ENCODE measurements at regions not wholly inside any gene's neighbourhood (a gene's known extent, or its start where the extent isn't known, plus 50 kb on each side); places are given as distances from the start of the nearest gene placed in this dataset.
"Not testable (repeated sequence)": the region's sequence is repeated elsewhere in the genome, so short reads cannot be mapped to it uniquely, and the experiment has no call there.

DNA sequence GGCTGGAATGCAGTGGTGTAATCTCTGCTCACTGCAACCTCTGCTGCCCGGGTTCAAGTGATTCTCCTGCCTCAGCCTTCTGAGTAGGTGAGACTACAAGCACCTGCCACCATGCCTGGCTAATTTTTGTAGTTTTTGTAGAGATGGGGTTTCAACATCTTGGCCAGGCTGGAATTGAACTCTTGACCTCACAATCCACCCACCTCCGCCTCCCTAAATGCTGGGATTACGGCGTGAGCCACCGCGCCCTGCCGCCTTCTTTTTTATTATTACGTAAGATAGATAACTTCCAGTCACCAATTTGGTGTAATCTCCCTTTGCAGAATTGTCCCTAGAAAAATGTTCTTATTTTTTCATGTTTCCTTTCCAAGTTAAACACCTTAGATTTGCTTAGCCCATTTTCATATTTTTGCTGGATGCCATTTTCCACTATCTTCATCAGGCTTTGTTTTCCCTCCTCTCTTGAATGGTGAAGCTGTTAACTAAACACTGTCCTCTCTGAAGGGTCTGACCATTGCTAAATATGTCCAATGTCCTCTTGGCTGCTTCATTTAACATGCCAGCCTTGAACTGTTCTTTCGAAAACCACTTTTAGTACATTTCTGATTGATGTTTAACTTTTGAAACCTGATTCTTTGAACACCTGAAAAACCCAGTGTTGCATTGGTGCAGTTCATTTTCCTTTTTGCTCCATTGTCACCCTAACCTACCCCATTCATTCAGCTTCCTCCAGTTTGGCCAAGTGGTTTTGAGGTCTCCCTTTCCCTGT lies 135.1 kb upstream of the PIK3R1 start:
- Histone ChIP-seq H3K4me3 (ENCODE audit: low read depth in 1 of 2, low read length in 2 of 2) (no peak overlapping the region), H3K9ac (ENCODE audit: low read length) (no peak overlapping the region), H3K36me3 (ENCODE audit: insufficient read depth, low read length) (no peaks in the 10 kb centered on the region), H3K9me3 (ENCODE audit: low read length) (no peaks in the 10 kb centered on the region), H3K27me3 (ENCODE audit: control insufficient read depth in 1 of 2, insufficient read depth in 2 of 2, low read length in 2 of 2) (no peaks in the 10 kb centered on the region), H3K4me1 (ENCODE audit: insufficient read depth, low read length) (no peaks in the 10 kb centered on the region), H3K27ac (ENCODE audit: low read depth, low read length) (no peak overlapping the region)

DNA sequence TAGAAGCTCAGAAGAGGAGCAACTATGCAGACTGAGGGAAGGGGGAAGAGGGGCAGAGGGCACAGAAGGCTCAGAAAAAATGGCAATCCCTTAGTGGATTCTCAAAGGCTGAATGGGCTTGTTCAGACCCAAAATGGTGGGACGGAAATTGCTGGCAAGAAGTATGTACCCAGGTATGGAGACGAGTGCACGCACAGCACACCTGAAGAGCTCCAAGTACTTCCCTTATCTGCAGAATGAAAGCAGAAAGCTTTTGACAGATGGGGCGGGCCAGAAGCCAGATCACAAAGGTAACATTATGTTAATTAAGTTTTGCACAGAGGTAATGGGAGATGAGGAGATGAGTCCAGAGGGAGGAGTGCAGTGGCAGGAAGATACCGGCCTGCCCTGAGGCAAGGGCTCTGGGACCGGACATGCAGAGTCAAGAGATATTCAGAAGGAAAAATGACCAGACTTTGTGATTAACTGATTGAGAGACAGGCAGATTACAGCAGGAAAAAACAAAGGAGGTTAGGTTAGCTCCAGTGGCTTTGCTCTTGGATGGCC lies 138.1 kb upstream of the PIK3R1 start:
- H3K9ac ChIP-seq (ENCODE audit: low read length), result no peak overlapping the region
- H3K4me1 ChIP-seq (ENCODE audit: insufficient read depth, low read length), result no peaks in the 10 kb centered on the region

DNA sequence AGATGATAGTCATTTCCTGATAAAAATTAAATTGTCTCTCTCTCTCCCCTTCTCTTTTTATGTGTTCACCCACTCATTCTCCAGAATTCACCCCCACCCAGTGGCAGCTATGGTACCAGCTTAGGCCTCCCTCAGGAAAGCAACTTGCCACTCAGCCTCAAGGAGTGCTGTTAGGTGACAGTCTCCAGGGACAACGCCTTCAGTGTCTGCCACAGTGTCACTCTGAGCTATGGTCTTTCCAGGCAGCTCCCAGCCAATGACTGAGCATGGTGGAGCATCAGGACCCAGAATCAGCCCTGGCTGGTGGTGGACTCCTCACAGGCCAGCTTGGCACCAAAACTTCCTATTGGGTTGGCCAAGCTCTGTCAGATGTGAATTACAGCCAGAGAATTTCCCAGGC lies 140.9 kb upstream of the PIK3R1 start:
- Histone ChIP-seq H3K9ac (ENCODE audit: low read length) (no peak overlapping the region), H3K27me3 (ENCODE audit: control insufficient read depth in 1 of 2, insufficient read depth in 2 of 2, low read length in 2 of 2) (no peaks in the 10 kb centered on the region), H3K9me3 (ENCODE audit: low read length) (no peaks in the 10 kb centered on the region), H3K4me1 (ENCODE audit: insufficient read depth, low read length) (no peaks in the 10 kb centered on the region), H3K27ac (ENCODE audit: low read depth, low read length) (no peak overlapping the region), H3K4me3 (ENCODE audit: low read depth in 1 of 2, low read length in 2 of 2) (no peak overlapping the region), H3K36me3 (ENCODE audit: insufficient read depth, low read length) (no peaks in the 10 kb centered on the region)

More for the DNA sequence above, 138.1 kb upstream of the PIK3R1 start:
- H3K9me3 ChIP-seq (ENCODE audit: low read length), result no peaks in the 10 kb centered on the region
- H3K27ac ChIP-seq (ENCODE audit: low read depth, low read length), result no peak overlapping the region
- H3K36me3 ChIP-seq (ENCODE audit: insufficient read depth, low read length), result no peaks in the 10 kb centered on the region
- no peak overlapping the region for H3K4me3 ChIP-seq (ENCODE audit: low read depth in 1 of 2, low read length in 2 of 2)
- H3K27me3 ChIP-seq (ENCODE audit: control insufficient read depth in 1 of 2, insufficient read depth in 2 of 2, low read length in 2 of 2), result no peaks in the 10 kb centered on the region

DNA sequence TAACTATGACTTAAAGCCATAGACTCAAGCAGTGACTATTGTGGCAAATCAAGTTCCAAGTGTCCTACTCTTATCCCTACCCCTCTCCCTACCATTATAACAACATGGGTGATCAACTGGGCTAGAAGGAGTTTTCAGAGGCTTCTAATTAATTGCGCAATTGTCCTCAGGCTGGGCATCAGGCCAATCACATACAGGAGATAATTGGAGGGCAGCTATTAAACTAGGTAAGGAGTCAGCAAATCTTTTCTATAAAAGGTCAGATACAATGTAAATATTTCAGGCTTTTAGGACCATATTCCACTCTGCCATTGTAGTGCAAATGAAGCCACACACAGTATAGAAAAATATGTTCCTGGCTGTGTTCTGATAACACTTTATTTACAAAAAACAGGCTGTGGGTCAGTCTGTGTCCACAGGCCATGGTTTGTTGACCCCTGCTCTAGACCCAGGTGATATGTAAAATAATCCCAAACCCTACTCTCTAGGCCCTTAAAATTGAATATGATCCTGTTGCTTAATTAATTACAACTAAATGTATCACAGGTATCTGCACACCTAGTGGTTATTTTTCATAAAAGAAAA lies 141.4 kb upstream of the PIK3R1 start:
- no peak overlapping the region for H3K27ac ChIP-seq (ENCODE audit: low read depth, low read length)
- H3K9me3 ChIP-seq (ENCODE audit: low read length), result no peaks in the 10 kb centered on the region

DNA sequence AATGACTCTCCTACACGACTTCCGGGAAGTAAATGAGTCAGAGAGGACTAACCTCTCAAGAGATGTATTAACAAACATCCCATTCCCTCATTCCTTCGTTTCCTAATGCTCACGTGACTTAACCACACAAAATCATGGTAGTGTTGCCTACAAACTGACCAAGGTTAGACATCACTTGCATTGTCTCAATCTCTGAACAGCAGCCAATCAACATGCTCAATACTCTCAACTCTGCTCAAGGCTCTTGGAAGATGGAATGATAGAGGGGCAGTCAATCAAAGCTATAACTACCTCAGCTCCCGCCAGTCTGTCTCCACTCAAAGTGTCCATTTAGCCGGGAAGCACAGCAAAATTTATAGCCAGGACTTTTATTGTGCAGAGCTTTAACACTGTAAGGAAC lies 143.8 kb upstream of the PIK3R1 start:
- H3K27me3 ChIP-seq (ENCODE audit: control insufficient read depth in 1 of 2, insufficient read depth in 2 of 2, low read length in 2 of 2), result no peaks in the 10 kb centered on the region
- H3K9me3 ChIP-seq (ENCODE audit: low read length), result no peaks in the 10 kb centered on the region
- no peak overlapping the region for H3K4me3 ChIP-seq (ENCODE audit: low read depth in 1 of 2, low read length in 2 of 2)
- H3K9ac ChIP-seq (ENCODE audit: low read length), result no peak overlapping the region
- no peaks in the 10 kb centered on the region for H3K4me1 ChIP-seq (ENCODE audit: insufficient read depth, low read length)
- no peak overlapping the region for H3K27ac ChIP-seq (ENCODE audit: low read depth, low read length)
- no peaks in the 10 kb centered on the region for H3K36me3 ChIP-seq (ENCODE audit: insufficient read depth, low read length)

More for the DNA sequence above, 141.4 kb upstream of the PIK3R1 start:
- no peak overlapping the region for H3K9ac ChIP-seq (ENCODE audit: low read length)
- H3K4me3 ChIP-seq (ENCODE audit: low read depth in 1 of 2, low read length in 2 of 2), result no peak overlapping the region
- no peaks in the 10 kb centered on the region for H3K36me3 ChIP-seq (ENCODE audit: insufficient read depth, low read length)
- no peaks in the 10 kb centered on the region for H3K4me1 ChIP-seq (ENCODE audit: insufficient read depth, low read length)
- H3K27me3 ChIP-seq (ENCODE audit: control insufficient read depth in 1 of 2, insufficient read depth in 2 of 2, low read length in 2 of 2), result no peaks in the 10 kb centered on the region

DNA sequence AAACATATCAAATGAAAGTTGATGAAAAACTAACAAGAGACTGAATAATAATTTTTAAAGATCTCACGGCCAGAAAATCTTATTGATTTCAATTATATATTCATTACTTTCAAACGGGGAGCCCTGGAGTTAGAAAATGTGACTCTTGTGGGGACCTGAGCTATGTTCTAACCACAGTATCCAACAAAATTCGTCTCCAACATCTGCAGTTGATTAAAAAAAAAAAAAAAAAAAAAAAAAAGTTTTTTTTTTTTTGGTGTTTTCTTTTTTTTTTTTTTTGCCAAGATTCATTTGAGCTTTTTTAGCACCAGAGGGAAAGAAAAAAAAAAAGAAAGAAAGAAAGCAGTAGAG lies 144.3 kb upstream of the PIK3R1 start:
- H3K9ac ChIP-seq (ENCODE audit: low read length), result no peak overlapping the region
- H3K27ac ChIP-seq (ENCODE audit: low read depth, low read length), result no peak overlapping the region
- H3K4me3 ChIP-seq (ENCODE audit: low read depth in 1 of 2, low read length in 2 of 2), result no peak overlapping the region
- no peaks in the 10 kb centered on the region for H3K9me3 ChIP-seq (ENCODE audit: low read length)
- no peaks in the 10 kb centered on the region for H3K4me1 ChIP-seq (ENCODE audit: insufficient read depth, low read length)
- H3K36me3 ChIP-seq (ENCODE audit: insufficient read depth, low read length), result no peaks in the 10 kb centered on the region
- H3K27me3 ChIP-seq (ENCODE audit: control insufficient read depth in 1 of 2, insufficient read depth in 2 of 2, low read length in 2 of 2), result no peaks in the 10 kb centered on the region

DNA sequence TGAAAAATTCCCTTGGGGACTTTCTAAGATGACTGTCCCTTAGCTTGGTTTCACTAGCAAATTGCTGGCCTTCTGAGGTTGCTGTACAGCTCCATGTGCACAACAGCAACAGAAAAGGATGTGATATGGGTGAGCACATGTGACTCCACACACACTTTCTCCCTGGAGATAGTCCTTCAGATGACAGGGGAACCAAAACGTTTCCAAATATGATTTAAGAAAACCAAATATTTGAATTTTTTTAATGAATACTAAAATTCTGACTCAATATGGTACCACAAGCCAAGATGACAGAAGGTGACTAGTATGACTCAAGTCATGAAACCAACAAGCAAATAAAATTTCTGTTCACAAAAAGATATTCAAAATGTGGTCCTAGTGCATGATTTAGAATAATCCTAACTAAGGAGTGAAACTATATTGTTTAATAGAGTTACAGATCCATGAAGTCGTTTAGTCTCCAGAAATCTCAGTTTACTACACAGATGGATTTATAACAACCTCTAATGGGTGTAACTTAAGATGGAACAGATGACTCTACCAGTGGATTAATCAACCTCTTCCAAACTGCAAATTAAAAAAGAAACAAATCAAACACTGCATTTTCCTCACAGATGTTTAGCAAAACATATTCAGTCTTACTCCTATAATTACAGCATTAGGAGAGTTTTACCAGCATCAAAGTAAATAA lies 144.8 kb upstream of the PIK3R1 start:
- no peak overlapping the region for H3K4me3 ChIP-seq (ENCODE audit: low read depth in 1 of 2, low read length in 2 of 2)
- no peak overlapping the region for H3K27ac ChIP-seq (ENCODE audit: low read depth, low read length)
- H3K27me3 ChIP-seq (ENCODE audit: control insufficient read depth in 1 of 2, insufficient read depth in 2 of 2, low read length in 2 of 2), result no peaks in the 10 kb centered on the region
- no peaks in the 10 kb centered on the region for H3K36me3 ChIP-seq (ENCODE audit: insufficient read depth, low read length)
- no peaks in the 10 kb centered on the region for H3K9me3 ChIP-seq (ENCODE audit: low read length)
- H3K9ac ChIP-seq (ENCODE audit: low read length), result no peak overlapping the region
- no peaks in the 10 kb centered on the region for H3K4me1 ChIP-seq (ENCODE audit: insufficient read depth, low read length)

DNA sequence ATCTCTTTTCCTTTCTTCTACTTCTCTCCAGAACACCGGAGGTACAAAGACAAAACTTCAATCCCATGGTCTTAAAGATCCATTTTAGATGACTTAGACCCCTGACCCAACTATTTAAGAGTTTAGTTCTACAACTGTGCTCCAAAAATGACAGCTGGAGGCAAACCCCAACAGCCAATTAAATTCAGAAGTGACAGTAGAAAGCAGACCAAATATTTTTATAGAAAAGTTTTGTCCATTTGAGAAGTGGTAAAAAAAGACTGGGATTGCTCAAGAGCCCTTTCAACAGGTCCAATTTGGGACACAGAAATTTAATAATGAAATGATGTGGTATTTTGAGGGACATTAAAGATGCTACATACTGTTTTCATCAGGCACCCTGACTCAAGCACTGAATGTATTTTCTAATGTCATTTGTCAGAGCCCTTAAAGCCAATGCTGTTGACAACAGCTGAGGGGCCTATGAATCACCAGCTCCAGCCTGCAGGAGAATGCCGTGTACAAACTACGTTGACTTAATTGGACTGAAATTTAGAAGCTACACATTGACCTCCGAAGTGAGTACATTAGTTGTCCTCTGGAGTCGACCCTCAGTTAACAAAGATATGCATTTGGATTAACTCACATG lies 147.5 kb upstream of the PIK3R1 start:
- H3K27me3 ChIP-seq (ENCODE audit: control insufficient read depth in 1 of 2, insufficient read depth in 2 of 2, low read length in 2 of 2), result no peaks in the 10 kb centered on the region
- no peak overlapping the region for H3K27ac ChIP-seq (ENCODE audit: low read depth, low read length)
- H3K4me1 ChIP-seq (ENCODE audit: insufficient read depth, low read length), result no peaks in the 10 kb centered on the region
- no peaks in the 10 kb centered on the region for H3K36me3 ChIP-seq (ENCODE audit: insufficient read depth, low read length)
- no peak overlapping the region for H3K4me3 ChIP-seq (ENCODE audit: low read depth in 1 of 2, low read length in 2 of 2)
- no peaks in the 10 kb centered on the region for H3K9me3 ChIP-seq (ENCODE audit: low read length)
- no peak overlapping the region for H3K9ac ChIP-seq (ENCODE audit: low read length)

DNA sequence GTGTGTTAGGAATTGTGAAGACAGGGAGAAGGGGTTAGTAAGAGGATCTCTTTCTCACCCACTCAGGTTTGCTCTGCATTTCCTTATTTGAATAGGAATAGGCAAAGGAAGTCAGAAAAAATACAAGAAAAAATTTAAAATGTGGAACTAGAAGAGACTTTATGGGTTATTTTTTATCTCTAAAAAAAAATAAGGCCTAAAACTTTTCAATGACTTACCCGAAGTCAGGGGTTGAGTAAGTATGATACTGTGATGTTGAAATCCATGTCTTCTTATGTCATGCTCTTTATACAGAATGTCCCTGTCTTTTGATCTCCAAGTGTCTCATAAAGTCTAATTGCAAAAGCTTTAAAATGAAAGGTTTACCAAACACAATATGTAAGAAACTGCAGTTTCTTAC lies 148.3 kb upstream of the PIK3R1 start:
- Histone ChIP-seq H3K27ac (ENCODE audit: low read depth, low read length) (no peak overlapping the region), H3K9ac (ENCODE audit: low read length) (no peak overlapping the region)

DNA sequence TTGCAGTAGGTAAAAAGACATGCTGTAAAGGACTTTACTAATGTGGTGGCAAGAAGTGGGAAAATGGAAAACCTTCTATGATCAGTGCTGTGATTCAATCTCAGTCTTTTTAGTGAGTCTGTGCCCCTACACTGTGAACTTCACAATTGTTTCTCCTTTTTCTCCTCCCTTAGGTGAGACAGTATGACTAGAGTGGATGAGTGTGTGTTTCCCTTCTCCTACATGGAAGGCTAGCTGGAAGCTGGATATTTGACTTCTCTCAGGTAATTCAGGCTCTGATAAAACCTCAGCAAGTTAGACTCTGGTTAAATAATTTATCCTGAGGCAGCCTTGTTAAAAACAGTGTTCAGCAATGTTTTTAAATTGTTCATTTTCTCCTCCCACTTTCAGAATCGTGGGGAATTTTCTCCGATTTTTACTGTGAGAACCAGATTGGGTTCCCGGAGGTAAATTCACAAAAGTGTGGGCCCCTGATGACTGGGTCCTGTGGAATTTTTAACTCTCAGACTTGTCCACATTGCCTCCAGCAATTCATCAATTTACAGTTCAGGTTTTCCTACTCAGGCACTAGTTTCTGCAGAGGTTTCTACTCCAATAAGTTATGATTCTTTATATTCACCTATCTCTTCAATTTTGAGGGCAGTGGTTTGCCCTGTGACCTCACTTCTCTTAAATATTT lies 149.1 kb upstream of the PIK3R1 start:
- Histone ChIP-seq H3K27ac (ENCODE audit: low read depth, low read length) (no peak overlapping the region), H3K9ac (ENCODE audit: low read length) (no peak overlapping the region), H3K4me3 (ENCODE audit: low read depth in 1 of 2, low read length in 2 of 2) (no peak overlapping the region), H3K4me1 (ENCODE audit: insufficient read depth, low read length) (no peaks in the 10 kb centered on the region), H3K36me3 (ENCODE audit: insufficient read depth, low read length) (no peaks in the 10 kb centered on the region), H3K27me3 (ENCODE audit: control insufficient read depth in 1 of 2, insufficient read depth in 2 of 2, low read length in 2 of 2) (no peaks in the 10 kb centered on the region), H3K9me3 (ENCODE audit: low read length) (no peaks in the 10 kb centered on the region)

More for the DNA sequence above, 148.3 kb upstream of the PIK3R1 start:
- no peaks in the 10 kb centered on the region for H3K9me3 ChIP-seq (ENCODE audit: low read length)
- H3K36me3 ChIP-seq (ENCODE audit: insufficient read depth, low read length), result no peaks in the 10 kb centered on the region
- no peaks in the 10 kb centered on the region for H3K4me1 ChIP-seq (ENCODE audit: insufficient read depth, low read length)
- H3K27me3 ChIP-seq (ENCODE audit: control insufficient read depth in 1 of 2, insufficient read depth in 2 of 2, low read length in 2 of 2), result no peaks in the 10 kb centered on the region
- no peak overlapping the region for H3K4me3 ChIP-seq (ENCODE audit: low read depth in 1 of 2, low read length in 2 of 2)

DNA sequence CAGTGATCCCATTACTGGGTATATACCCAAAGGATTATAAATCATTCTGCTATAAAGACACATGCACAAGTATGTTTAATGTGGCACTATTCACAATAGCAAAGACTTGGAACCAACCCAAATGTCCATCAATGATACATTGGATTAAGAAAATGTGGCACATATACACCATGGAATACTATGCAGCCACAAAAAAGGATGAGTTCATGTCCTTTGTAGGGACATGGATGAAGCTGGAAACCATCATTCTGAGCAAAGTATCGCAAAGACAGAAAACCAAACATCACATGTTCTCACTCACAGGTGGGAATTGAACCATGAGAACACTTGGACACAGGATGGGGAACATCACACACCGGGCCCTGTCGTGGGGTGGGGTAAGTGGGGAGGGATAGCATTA lies 150.2 kb upstream of the PIK3R1 start:
- not testable (repeated sequence) for H3K9me3 ChIP-seq (ENCODE audit: low read length); H3K27ac ChIP-seq (ENCODE audit: low read depth, low read length); H3K9ac ChIP-seq (ENCODE audit: low read length); H3K4me3 ChIP-seq (ENCODE audit: low read depth in 1 of 2, low read length in 2 of 2); H3K36me3 ChIP-seq (ENCODE audit: insufficient read depth, low read length); H3K4me1 ChIP-seq (ENCODE audit: insufficient read depth, low read length); H3K27me3 ChIP-seq (ENCODE audit: control insufficient read depth in 1 of 2, insufficient read depth in 2 of 2, low read length in 2 of 2)

All from muscle layer of colon (tissue), 2 donors.